ENCODE measurements at regions not wholly inside any gene's neighbourhood (a gene's known extent, or its start where the extent isn't known, plus 50 kb on each side); places are given as distances from the start of the nearest gene placed in this dataset.

GRCh38 chr11:110903378-110903777, 191.1 kb upstream of the ARHGAP20 start:
- no peak overlapping the region for H3K4me3 ChIP-seq (ENCODE audit: low read depth, low read length)
- no peak for TF ChIP-seq CTCF (IDR thresholded peaks at IDR 0.05; ENCODE audit: low read depth, low read length)

- TF ChIP-seq CTCF (IDR thresholded peaks at IDR 0.05; ENCODE audit: low read depth, low read length), result no peak
These were observed 189.2 kb upstream of the ARHGAP20 start for GRCh38 chr11:110901441-110901840.

GRCh38 chr11:110900426-110900825, 188.2 kb upstream of the ARHGAP20 start:
- TF ChIP-seq CTCF (IDR thresholded peaks at IDR 0.05; ENCODE audit: low read depth, low read length), result no peak
- no peak overlapping the region for H3K4me3 ChIP-seq (ENCODE audit: low read depth, low read length)

More at GRCh38 chr11:110901441-110901840, 189.2 kb upstream of the ARHGAP20 start:
- no peak overlapping the region for H3K4me3 ChIP-seq (ENCODE audit: low read depth, low read length)

GRCh38 chr11:110897035-110897434, 184.8 kb upstream of the ARHGAP20 start:
- no peak for TF ChIP-seq CTCF (IDR thresholded peaks at IDR 0.05; ENCODE audit: low read depth, low read length)
- H3K4me3 ChIP-seq (ENCODE audit: low read depth, low read length), result no peak overlapping the region

- H3K4me3 ChIP-seq (ENCODE audit: low read depth, low read length), result no peak overlapping the region
- TF ChIP-seq CTCF (IDR thresholded peaks at IDR 0.05; ENCODE audit: low read depth, low read length), result no peak
These were observed 184.1 kb upstream of the ARHGAP20 start for GRCh38 chr11:110896358-110896757.

- H3K4me3 ChIP-seq (ENCODE audit: low read depth, low read length), result no peak overlapping the region
- no peak for TF ChIP-seq CTCF (IDR thresholded peaks at IDR 0.05; ENCODE audit: low read depth, low read length)
These were observed 182.0 kb upstream of the ARHGAP20 start for GRCh38 chr11:110894224-110894623.

- no peak for TF ChIP-seq CTCF (IDR thresholded peaks at IDR 0.05; ENCODE audit: low read depth, low read length)
- no peak overlapping the region for H3K4me3 ChIP-seq (ENCODE audit: low read depth, low read length)
These were observed 180.6 kb upstream of the ARHGAP20 start for GRCh38 chr11:110892741-110893285.

Measured in WI38 (cell line).